Fibroblast of mammary gland (primary cell): ENCODE measurements at regions not wholly inside any gene's neighbourhood (a gene's known extent, or its start where the extent isn't known, plus 50 kb on each side); places are given as distances from the start of the nearest gene placed in this dataset.
"Not testable (repeated sequence)": the region's sequence is repeated elsewhere in the genome, so short reads cannot be mapped to it uniquely, and the experiment has no call there.

Experiments
- DNase-seq: peaks from one replicate; pipeline ENCODE4 v3.0.0-alpha.2; 2010; ENCODE audit warnings: low read depth
- H3K4me3 ChIP-seq: 2 replicates; pipeline ENCODE4 v1.5.1; 2011; ENCODE audit warnings: low read depth, mild to moderate bottlenecking, low read length, moderate library complexity; ENCODE audit not compliant: control insufficient read depth
- CTCF ChIP-seq: conservative IDR thresholded peaks from 2 replicates; pipeline ENCODE4 v1.5.1; 2011; ENCODE audit warnings: low read depth, low read length, inconsistent platforms; ENCODE audit not compliant: control insufficient read depth, insufficient read depth

- TF ChIP-seq CTCF, result no peak
- no peak overlapping the region for H3K4me3 ChIP-seq
- no peak for DNase-seq
Observed at GRCh38 chr7:69237541-69237940, 360.7 kb upstream of the AUTS2 start.

- no peak for TF ChIP-seq CTCF
- no peak overlapping the region for H3K4me3 ChIP-seq
- no peak for DNase-seq
Observed at GRCh38 chr7:69243016-69243415, 355.3 kb upstream of the AUTS2 start.

GRCh38 chr7:69244701-69245100 is 353.6 kb upstream of the AUTS2 start:
- no peak overlapping the region for H3K4me3 ChIP-seq
- no peak for DNase-seq
- no peak for TF ChIP-seq CTCF

GRCh38 chr7:69245646-69246045 is 352.6 kb upstream of the AUTS2 start:
- no peak overlapping the region for H3K4me3 ChIP-seq
- DNase-seq, result no peak
- TF ChIP-seq CTCF, result no peak

GRCh38 chr7:69246758-69247157 is 351.5 kb upstream of the AUTS2 start:
- no peak for DNase-seq
- H3K4me3 ChIP-seq, result no peak overlapping the region
- TF ChIP-seq CTCF, result no peak

- H3K4me3 ChIP-seq, DNase-seq: not testable (repeated sequence)
Observed at GRCh38 chr7:69248382-69248828, 349.9 kb upstream of the AUTS2 start.

- DNase-seq, result no peak
- TF ChIP-seq CTCF, result no peak
- H3K4me3 ChIP-seq, result no peak overlapping the region
Observed at GRCh38 chr7:69250958-69251357, 347.3 kb upstream of the AUTS2 start.
